GM13976 (cell line): ENCODE measurements at regions not wholly inside any gene's neighbourhood (a gene's known extent, or its start where the extent isn't known, plus 50 kb on each side); places are given as distances from the start of the nearest gene placed in this dataset.
"Not testable (repeated sequence)": the region's sequence is repeated elsewhere in the genome, so short reads cannot be mapped to it uniquely, and the experiment has no call there.

ENCODE experiments used
- DNase-seq: peaks from one replicate; pipeline ENCODE4 v3.0.0; 2012; ENCODE audit warnings: low spot score
- CTCF ChIP-seq: IDR thresholded peaks from 2 replicates; pipeline ENCODE4 v1.5.1; 2012; ENCODE audit warnings: borderline replicate concordance, mild to moderate bottlenecking; ENCODE audit not compliant: insufficient read depth; ENCODE audit errors: extremely low read depth, missing control alignments, control extremely low read depth
- in situ Hi-C: fragments of 300-500 bp; cut with MboI; formaldehyde crosslinking; loops from one replicate; pipeline ENCODE4 v1.12.0; 2022; ENCODE audit warnings: low sequenced_read_pairs, mixed read lengths, inconsistent platforms; ENCODE audit not compliant: unreplicated experiment

DNA sequence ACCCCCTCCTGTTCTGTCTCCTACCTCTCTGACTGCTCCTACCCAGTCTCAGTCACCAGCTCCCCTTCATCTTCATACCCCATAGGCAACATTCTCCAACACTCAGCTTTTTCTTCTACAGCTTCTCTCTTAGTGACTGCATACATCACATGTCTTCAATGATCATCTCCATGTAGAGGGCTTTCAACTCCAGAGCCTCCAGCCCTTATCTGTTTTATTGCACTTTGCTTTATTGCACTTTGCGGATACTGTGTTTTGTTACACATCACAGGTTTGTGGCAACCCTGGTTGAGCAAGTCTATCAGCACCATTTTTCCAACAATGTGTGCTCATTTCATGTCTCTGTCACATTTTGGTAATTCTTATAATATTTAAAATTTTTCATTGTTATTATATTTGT, 230.7 kb downstream of the DEPDC1B start:
- in situ Hi-C loops, result no loop called here
- DNase-seq, result no peak
- no peak for TF ChIP-seq CTCF

- DNase-seq, result no peak
- TF ChIP-seq CTCF, result no peak
These were observed 236.6 kb downstream of the DEPDC1B start for GRCh38 chr5:60463179-60463868.

GRCh38 chr5:60458666-60459065, 241.3 kb downstream of the DEPDC1B start:
- in situ Hi-C loops, result no loop called here
- no peak for DNase-seq
- no peak for TF ChIP-seq CTCF

More at GRCh38 chr5:60463179-60463868, 236.6 kb downstream of the DEPDC1B start:
- in situ Hi-C loops, result no loop called here

DNA sequence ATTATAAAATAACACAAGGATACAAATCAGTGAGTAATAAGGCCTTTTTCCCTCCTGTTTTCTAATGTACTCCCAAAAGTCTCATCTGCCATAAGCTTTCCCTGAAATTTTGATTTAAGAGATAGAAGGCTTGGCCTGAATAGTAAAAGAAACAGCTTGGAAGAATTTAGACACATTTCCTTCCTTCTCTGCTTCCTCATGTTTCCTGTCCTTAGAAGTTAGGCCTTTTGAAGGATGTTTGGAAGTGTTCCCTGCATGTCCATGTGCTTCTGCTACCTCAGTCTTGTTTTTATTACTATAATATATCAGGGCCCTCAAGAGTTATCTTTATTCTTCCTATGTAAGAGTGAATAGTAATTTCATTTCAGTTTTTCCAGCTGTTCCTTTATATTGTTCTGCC, 242.7 kb downstream of the DEPDC1B start:
- no peak for TF ChIP-seq CTCF
- in situ Hi-C loops, result no loop called here
- no peak for DNase-seq

DNA sequence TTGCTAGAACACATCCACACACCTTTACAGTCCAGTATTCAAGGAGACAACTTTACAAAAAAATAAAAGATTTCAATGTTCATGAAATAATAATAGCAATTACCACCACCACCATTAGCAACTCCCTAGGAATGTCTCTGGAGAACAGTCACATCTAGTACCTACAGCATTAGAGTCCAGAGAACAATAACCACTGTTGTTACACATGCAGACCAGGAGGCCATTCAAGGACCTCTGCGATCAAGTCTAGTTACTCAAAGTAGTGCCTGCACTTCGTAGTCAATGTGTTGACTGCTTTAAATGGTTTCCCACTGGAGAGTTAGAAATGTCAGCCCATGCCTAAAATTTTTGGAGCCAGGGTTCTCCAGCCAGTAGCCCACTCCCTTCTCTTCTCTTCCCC, 244.4 kb downstream of the DEPDC1B start:
- in situ Hi-C loops, result no loop called here
- no peak for TF ChIP-seq CTCF
- DNase-seq, result no peak

DNA sequence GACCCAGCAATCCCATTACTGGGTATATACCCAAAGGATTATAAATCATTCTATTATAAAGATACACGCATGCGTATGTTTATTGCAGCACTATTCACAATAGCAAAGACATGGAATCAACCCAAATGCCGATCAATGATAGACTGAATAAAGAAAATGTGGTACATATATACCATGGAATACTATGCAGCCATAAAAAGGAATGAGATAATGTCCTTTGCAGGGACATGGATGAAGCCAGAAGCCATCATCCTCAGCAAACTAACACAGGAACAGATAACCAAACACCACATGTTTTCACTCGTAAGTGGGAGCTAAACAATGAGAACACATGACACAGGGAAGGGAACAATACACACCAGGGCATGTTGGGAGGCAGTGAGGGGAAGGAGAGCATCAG, 245.7 kb downstream of the DEPDC1B start:
- DNase-seq, in situ Hi-C loops: not testable (repeated sequence)

DNA sequence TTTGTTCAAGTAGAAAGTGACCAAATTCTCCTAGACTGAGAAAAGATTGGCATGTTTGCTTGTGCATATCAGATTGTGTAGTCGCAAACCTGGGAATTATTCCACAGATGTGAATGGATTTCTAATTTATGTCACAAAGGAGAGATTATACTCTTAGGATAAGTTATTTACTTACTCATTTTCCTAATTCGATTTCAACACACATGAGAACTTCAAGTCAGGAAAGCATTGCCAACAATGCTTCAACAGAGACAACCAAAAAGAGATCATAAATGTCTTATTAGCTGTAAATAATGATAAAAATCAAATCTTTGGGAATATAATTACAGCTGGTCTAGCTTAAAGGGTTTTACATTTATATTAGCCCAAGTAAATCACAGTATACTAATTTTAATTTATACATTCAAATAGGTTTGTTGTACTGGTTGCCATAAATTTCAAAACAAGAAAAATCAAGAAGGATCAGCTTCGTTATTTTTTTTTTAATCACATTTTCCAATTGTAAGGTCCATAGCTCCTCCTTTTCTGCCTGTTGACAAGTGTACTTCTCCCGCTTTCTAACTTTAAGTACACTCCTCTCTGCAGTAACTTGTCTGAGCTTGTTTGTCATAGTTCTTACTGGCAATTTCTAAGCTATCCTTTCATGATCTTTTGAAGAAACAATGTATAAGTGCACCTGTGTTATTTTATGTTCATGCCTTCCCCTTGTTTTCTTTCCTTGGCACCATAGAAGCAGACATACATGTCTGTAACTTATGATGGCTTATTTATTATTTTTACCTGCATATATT, 246.6 kb downstream of the DEPDC1B start:
- in situ Hi-C loops, result no loop called here
- no peak for TF ChIP-seq CTCF
- no peak for DNase-seq
